AG10803 (cell line): ENCODE measurements at regions not wholly inside any gene's neighbourhood (a gene's known extent, or its start where the extent isn't known, plus 50 kb on each side); places are given as distances from the start of the nearest gene placed in this dataset.

Experiments
- DNase-seq: peaks from one replicate; pipeline ENCODE4 v3.0.0; 2010; ENCODE audit warnings: low read depth
- H3K4me3 ChIP-seq: 2 replicates; pipeline ENCODE4 v1.5.1; 2011; ENCODE audit warnings: mild to moderate bottlenecking, low read length, control low read depth
- CTCF ChIP-seq: conservative IDR thresholded peaks from 2 replicates; pipeline ENCODE4 v1.5.1; 2011; ENCODE audit warnings: mild to moderate bottlenecking, low read length, control low read depth, inconsistent platforms

- no peak overlapping the region for H3K4me3 ChIP-seq
- no peak for TF ChIP-seq CTCF
- no peak for DNase-seq
These were observed 568.2 kb upstream of the BCHE start for GRCh38 chr3:166405465-166405864.

GRCh38 chr3:166390303-166390702 lies 553.1 kb upstream of the BCHE start:
- no peak for DNase-seq
- no peak overlapping the region for H3K4me3 ChIP-seq
- TF ChIP-seq CTCF: no peak

- no peak for DNase-seq
- no peak overlapping the region for H3K4me3 ChIP-seq
- no peak for TF ChIP-seq CTCF
These were observed 551.1 kb upstream of the BCHE start for GRCh38 chr3:166388321-166388720.

GRCh38 chr3:166372571-166373106 lies 535.4 kb upstream of the BCHE start:
- DNase-seq: no peak
- TF ChIP-seq CTCF: no peak
- no peak overlapping the region for H3K4me3 ChIP-seq

- no peak for TF ChIP-seq CTCF
- no peak overlapping the region for H3K4me3 ChIP-seq
- no peak for DNase-seq
These were observed 530.8 kb upstream of the BCHE start for GRCh38 chr3:166367947-166368533.

GRCh38 chr3:166362698-166363097 lies 525.5 kb upstream of the BCHE start:
- H3K4me3 ChIP-seq: no peak overlapping the region
- no peak for TF ChIP-seq CTCF
- no peak for DNase-seq

- no peak for TF ChIP-seq CTCF
- no peak for DNase-seq
- no peak overlapping the region for H3K4me3 ChIP-seq
These were observed 523.5 kb upstream of the BCHE start for GRCh38 chr3:166360720-166361119.
